ENCODE measurements at regions not wholly inside any gene's neighbourhood (a gene's known extent, or its start where the extent isn't known, plus 50 kb on each side); places are given as distances from the start of the nearest gene placed in this dataset.

- H3K9me3 ChIP-seq, result no peaks in the 10 kb centered on the region
- FAIRE-seq, result no peak
- no peak for ATAC-seq
- no peak for TF ChIP-seq EHF (CRISPR knock-in tag; IDR thresholded peaks at IDR 0.05)
- TF ChIP-seq MAZ (IDR thresholded peaks at IDR 0.05; ENCODE audit: borderline replicate concordance, low read depth, low read length), result no peak
- no peak for TF ChIP-seq EHMT2 (IDR thresholded peaks at IDR 0.05; ENCODE audit: low read depth)
- no peak for TF ChIP-seq POLR2A (IDR thresholded peaks at IDR 0.05; ENCODE audit: low read length)
- TF ChIP-seq E2F6 (IDR thresholded peaks at IDR 0.05; ENCODE audit: borderline replicate concordance, low read depth), result no peak
- TF ChIP-seq MAFK (IDR thresholded peaks at IDR 0.05; ENCODE audit: partially characterized antibody), result peak; percentile 92
- no peak for TF ChIP-seq KDM1A (IDR thresholded peaks at IDR 0.05; ENCODE audit: low read depth)
- H3K4me3 ChIP-seq, result no peak overlapping the region
- 81% methylated on average over 1 of the region's 1 CpG for WGBS (ENCODE audit: missing lambda C conversion rate)
- CTCF ChIA-PET, result no interaction called here
- H3K4me2 ChIP-seq, result no peak overlapping the region
- POLR2A ChIA-PET, result no interaction called here
- no peak for DNase-seq (ENCODE audit: low read depth in 1 of 2, low spot score in 1 of 2)
- H3K4me1 ChIP-seq, result no peaks in the 10 kb centered on the region
- no peak overlapping the region for H3K27ac ChIP-seq
Measured at GRCh38 chr1:55692726-55693125, 477.6 kb upstream of the USP24 start.

- CTCF ChIA-PET, result no interaction called here
- FAIRE-seq (no peak), ATAC-seq (no peak), DNase-seq (ENCODE audit: low read depth in 1 of 2, low spot score in 1 of 2) (no peak)
- POLR2A ChIA-PET, result no interaction called here
- Histone ChIP-seq H3K4me1 (peaks cover under 1% of the 10 kb centered on the region), H3K27ac (no peak overlapping the region), H3K4me3 (no peak overlapping the region), H3K4me2 (no peak overlapping the region), H3K9me3 (no peaks in the 10 kb centered on the region)
- 80% methylated on average over 4 of the region's 4 CpGs for WGBS (ENCODE audit: missing lambda C conversion rate)
- TF ChIP-seq GATA3 (IDR thresholded peaks at IDR 0.05; ENCODE audit: borderline replicate concordance) (no peak), CHD2 (IDR thresholded peaks at IDR 0.05; ENCODE audit: low read length, partially characterized antibody) (no peak), ZNF302 (CRISPR knock-in tag; IDR thresholded peaks at IDR 0.05) (no peak), POLR2A (IDR thresholded peaks at IDR 0.05; ENCODE audit: low read length) (no peak), HOXB5 (CRISPR knock-in tag; IDR thresholded peaks at IDR 0.05) (no peak), PBX3 (IDR thresholded peaks at IDR 0.05) (no peak), JUN (IDR thresholded peaks at IDR 0.05) (no peak), HOXA7 (CRISPR knock-in tag; IDR thresholded peaks at IDR 0.05) (no peak)
Measured at GRCh38 chr1:55690366-55690765, 475.2 kb upstream of the USP24 start.

- Histone ChIP-seq H3K4me3 (no peak overlapping the region), H3K9me3 (no peaks in the 10 kb centered on the region), H3K4me2 (no peak overlapping the region), H3K27ac (no peak overlapping the region), H3K4me1 (peaks cover 6% of the 10 kb centered on the region)
- FAIRE-seq, result no peak
- no peak for DNase-seq (ENCODE audit: low read depth in 1 of 2, low spot score in 1 of 2)
- TF ChIP-seq NR3C1 (IDR thresholded peaks at IDR 0.05), result no peak
- ChIA-PET POLR2A (no interaction called here), CTCF (no interaction called here)
- no peak for ATAC-seq
- 96% methylated on average over 3 of the region's 3 CpGs for whole genome bisulfite sequencing (ENCODE audit: missing lambda C conversion rate)
Measured at GRCh38 chr1:55689800-55690199, 474.6 kb upstream of the USP24 start.

- Histone ChIP-seq H3K27ac (peak overlapping the region in 1 of 2 experiments; percentile 73; a peak in 3 of 6 replicates), H3K4me1 (peaks cover 21% of the 10 kb centered on the region), H3K4me2 (no peak overlapping the region), H3K9me3 (peaks cover 5% of the 10 kb centered on the region), H3K4me3 (no peak overlapping the region)
- FAIRE-seq (no peak), DNase-seq (ENCODE audit: low read depth in 1 of 2, low spot score in 1 of 2) (no peak), ATAC-seq (no peak)
- TF ChIP-seq HMGXB4 (CRISPR knock-in tag; IDR thresholded peaks at IDR 0.05; ENCODE audit: borderline replicate concordance), result no peak
- no peak for TF ChIP-seq HDAC2 (IDR thresholded peaks at IDR 0.05)
- no peak for TF ChIP-seq HOXA7 (CRISPR knock-in tag; IDR thresholded peaks at IDR 0.05)
- no peak for TF ChIP-seq FOSB (CRISPR knock-in tag; IDR thresholded peaks at IDR 0.05)
- no peak for TF ChIP-seq POLR2A (IDR thresholded peaks at IDR 0.05; ENCODE audit: low read length)
- TF ChIP-seq CBX8 (IDR thresholded peaks at IDR 0.05), result no peak
- no peak for TF ChIP-seq ZC3H11A (IDR thresholded peaks at IDR 0.05)
- TF ChIP-seq JUN (IDR thresholded peaks at IDR 0.05), result no peak
- no peak for TF ChIP-seq NR3C1 (IDR thresholded peaks at IDR 0.05)
- TF ChIP-seq MAZ (IDR thresholded peaks at IDR 0.05; ENCODE audit: borderline replicate concordance, low read depth, low read length), result no peak
- no peak for TF ChIP-seq ZSCAN20 (CRISPR knock-in tag; IDR thresholded peaks at IDR 0.05)
- TF ChIP-seq MAFK (IDR thresholded peaks at IDR 0.05; ENCODE audit: partially characterized antibody), result no peak
- no peak for TF ChIP-seq RAD21 (conservative IDR thresholded peaks at IDR 0.05 in 1 of 2, IDR thresholded peaks at IDR 0.05 in 1 of 2)
- TF ChIP-seq BCL3 (IDR thresholded peaks at IDR 0.05), result no peak
- TF ChIP-seq FOXS1 (CRISPR knock-in tag; IDR thresholded peaks at IDR 0.05), result no peak
- TF ChIP-seq SMC3 (IDR thresholded peaks at IDR 0.05), result no peak
- TF ChIP-seq ZNF302 (CRISPR knock-in tag; IDR thresholded peaks at IDR 0.05), result no peak
- ChIA-PET POLR2A (no interaction called here), CTCF (interaction anchor here (0.6 to 1.1 kb wide), 3 partner anchors 9 to 782 kb away, joined by 3 read pairs; no protein-coding TSS in a partner anchor)
- WGBS (ENCODE audit: missing lambda C conversion rate), result 98% methylated on average over 7 of the region's 7 CpGs
Measured at GRCh38 chr1:55685560-55685959, 470.4 kb upstream of the USP24 start.
